ENCODE measurements at regions not wholly inside any gene's neighbourhood (a gene's known extent, or its start where the extent isn't known, plus 50 kb on each side); places are given as distances from the start of the nearest gene placed in this dataset.

- TF ChIP-seq POLR2A (IDR thresholded peaks at IDR 0.05) (no peak), CTCF (IDR thresholded peaks at IDR 0.05) (no peak)
- peak in 1 of 3 donors; percentile 14 for DNase-seq
- no peaks in the 10 kb centered on the region for H3K36me3 ChIP-seq
Measured at GRCh38 chr15:70545526-70545925, 217.8 kb downstream of the UACA start.

GRCh38 chr15:70541511-70541910 lies 221.8 kb downstream of the UACA start:
- no peak for DNase-seq
- H3K9me3 ChIP-seq = no peaks in the 10 kb centered on the region
- H3K27me3 ChIP-seq = no peaks in the 10 kb centered on the region
- no peaks in the 10 kb centered on the region for H3K36me3 ChIP-seq
- H3K27ac ChIP-seq = no peak overlapping the region
- TF ChIP-seq CTCF (IDR thresholded peaks at IDR 0.05) (no peak), POLR2A (IDR thresholded peaks at IDR 0.05) (no peak)
- H3K4me3 ChIP-seq = no peak overlapping the region
- H3K4me1 ChIP-seq = no peaks in the 10 kb centered on the region

More at GRCh38 chr15:70545526-70545925, 217.8 kb downstream of the UACA start:
- no peaks in the 10 kb centered on the region for H3K9me3 ChIP-seq
- no peaks in the 10 kb centered on the region for H3K4me1 ChIP-seq
- H3K4me3 ChIP-seq = no peak overlapping the region
- H3K27ac ChIP-seq = no peak overlapping the region
- no peaks in the 10 kb centered on the region for H3K27me3 ChIP-seq

- no peak for TF ChIP-seq POLR2A (IDR thresholded peaks at IDR 0.05)
- TF ChIP-seq CTCF (IDR thresholded peaks at IDR 0.05) = no peak
- Histone ChIP-seq H3K27me3 (no peaks in the 10 kb centered on the region), H3K9me3 (no peaks in the 10 kb centered on the region), H3K4me1 (peaks cover 0 to 9% (median 4%) of the 10 kb centered on the region in 4 donors), H3K4me3 (no peak overlapping the region), H3K36me3 (no peaks in the 10 kb centered on the region), H3K27ac (no peak overlapping the region)
- DNase-seq = no peak
Measured at GRCh38 chr15:70539912-70540530, 223.3 kb downstream of the UACA start.

GRCh38 chr15:70539409-70539808 lies 223.9 kb downstream of the UACA start:
- Histone ChIP-seq H3K27me3 (no peaks in the 10 kb centered on the region), H3K27ac (no peak overlapping the region), H3K4me3 (no peak overlapping the region), H3K36me3 (no peaks in the 10 kb centered on the region), H3K9me3 (no peaks in the 10 kb centered on the region), H3K4me1 (peaks cover 0 to 9% (median 4%) of the 10 kb centered on the region in 4 donors)
- DNase-seq = no peak
- no peak for TF ChIP-seq CTCF (IDR thresholded peaks at IDR 0.05)
- no peak for TF ChIP-seq POLR2A (IDR thresholded peaks at IDR 0.05)

GRCh38 chr15:70538278-70538677 lies 225.1 kb downstream of the UACA start:
- no peak for DNase-seq
- H3K27ac ChIP-seq = no peak overlapping the region
- H3K4me3 ChIP-seq = no peak overlapping the region
- H3K9me3 ChIP-seq = no peaks in the 10 kb centered on the region
- TF ChIP-seq CTCF (IDR thresholded peaks at IDR 0.05) = no peak
- no peak for TF ChIP-seq POLR2A (IDR thresholded peaks at IDR 0.05)
- peaks cover 0 to 9% (median 4%) of the 10 kb centered on the region in 4 donors for H3K4me1 ChIP-seq
- no peaks in the 10 kb centered on the region for H3K27me3 ChIP-seq
- no peaks in the 10 kb centered on the region for H3K36me3 ChIP-seq

- Histone ChIP-seq H3K4me3 (no peak overlapping the region), H3K27ac (peak overlapping the region in 2 of 4 donors; percentile 66 to 67), H3K4me1 (peaks cover 0 to 9% (median 4%) of the 10 kb centered on the region in 4 donors), H3K9me3 (no peaks in the 10 kb centered on the region), H3K27me3 (no peaks in the 10 kb centered on the region), H3K36me3 (no peaks in the 10 kb centered on the region)
- TF ChIP-seq CTCF (IDR thresholded peaks at IDR 0.05) = no peak
- no peak for TF ChIP-seq POLR2A (IDR thresholded peaks at IDR 0.05)
- no peak for DNase-seq
Measured at GRCh38 chr15:70535955-70536338, 227.4 kb downstream of the UACA start.
